GM10266 (cell line): ENCODE measurements at regions not wholly inside any gene's neighbourhood (a gene's known extent, or its start where the extent isn't known, plus 50 kb on each side); places are given as distances from the start of the nearest gene placed in this dataset.

Experiments used
- DNase-seq: peaks from one replicate; pipeline ENCODE4 v3.0.0; 2012; ENCODE audit errors: extremely low spot score
- TF ChIP-seq, protein P1 (sequence below): IDR thresholded peaks from 2 replicates; pipeline ENCODE4 v1.5.1; 2012; ENCODE audit warnings: mild to moderate bottlenecking, low read depth; ENCODE audit not compliant: control insufficient read depth, insufficient read depth; ENCODE audit errors: missing control alignments

DNA sequence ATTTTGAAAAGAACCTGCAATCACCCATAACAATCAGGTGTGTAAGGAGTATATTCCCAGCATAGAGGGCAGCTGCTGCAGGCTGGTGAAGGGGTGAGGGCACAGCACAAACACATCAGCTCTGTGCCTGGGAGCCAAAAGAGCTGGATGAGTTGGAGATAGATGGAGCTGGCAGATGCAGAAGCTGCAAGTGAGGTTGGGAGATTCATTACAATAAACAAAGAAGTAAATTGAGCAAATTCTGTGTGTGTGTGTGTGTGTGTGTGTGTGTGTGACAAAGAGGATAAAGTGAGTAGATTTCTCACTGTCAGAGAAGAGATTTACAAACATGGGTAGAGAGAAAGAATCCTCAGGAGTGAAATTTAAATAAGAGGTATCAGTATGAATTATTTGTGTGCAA, 994.7 kb downstream of the EPHA3 start:
- TF ChIP-seq, protein P1, sequence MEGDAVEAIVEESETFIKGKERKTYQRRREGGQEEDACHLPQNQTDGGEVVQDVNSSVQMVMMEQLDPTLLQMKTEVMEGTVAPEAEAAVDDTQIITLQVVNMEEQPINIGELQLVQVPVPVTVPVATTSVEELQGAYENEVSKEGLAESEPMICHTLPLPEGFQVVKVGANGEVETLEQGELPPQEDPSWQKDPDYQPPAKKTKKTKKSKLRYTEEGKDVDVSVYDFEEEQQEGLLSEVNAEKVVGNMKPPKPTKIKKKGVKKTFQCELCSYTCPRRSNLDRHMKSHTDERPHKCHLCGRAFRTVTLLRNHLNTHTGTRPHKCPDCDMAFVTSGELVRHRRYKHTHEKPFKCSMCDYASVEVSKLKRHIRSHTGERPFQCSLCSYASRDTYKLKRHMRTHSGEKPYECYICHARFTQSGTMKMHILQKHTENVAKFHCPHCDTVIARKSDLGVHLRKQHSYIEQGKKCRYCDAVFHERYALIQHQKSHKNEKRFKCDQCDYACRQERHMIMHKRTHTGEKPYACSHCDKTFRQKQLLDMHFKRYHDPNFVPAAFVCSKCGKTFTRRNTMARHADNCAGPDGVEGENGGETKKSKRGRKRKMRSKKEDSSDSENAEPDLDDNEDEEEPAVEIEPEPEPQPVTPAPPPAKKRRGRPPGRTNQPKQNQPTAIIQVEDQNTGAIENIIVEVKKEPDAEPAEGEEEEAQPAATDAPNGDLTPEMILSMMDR = no peak
- DNase-seq = no peak

DNA sequence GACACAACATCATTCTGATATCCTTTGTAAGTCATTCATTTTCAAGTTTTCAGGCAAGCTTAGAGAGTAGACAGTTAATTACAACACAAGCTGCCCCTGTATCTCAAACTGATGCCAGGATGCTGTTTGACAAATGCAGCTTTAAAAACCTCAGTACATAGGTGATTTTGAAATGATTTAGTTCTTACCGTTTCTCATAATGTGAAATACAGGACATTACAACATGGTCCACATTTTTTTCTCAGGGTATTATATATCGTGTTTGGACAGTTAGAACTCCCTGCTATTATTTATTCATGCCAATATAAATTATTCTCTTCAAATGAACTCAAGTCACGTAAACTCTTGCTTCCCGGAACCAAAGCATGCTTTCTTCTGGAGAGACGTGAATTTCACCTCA, 1013.9 kb downstream of the EPHA3 start:
- TF ChIP-seq, protein P1 = no peak
- no peak for DNase-seq

DNA sequence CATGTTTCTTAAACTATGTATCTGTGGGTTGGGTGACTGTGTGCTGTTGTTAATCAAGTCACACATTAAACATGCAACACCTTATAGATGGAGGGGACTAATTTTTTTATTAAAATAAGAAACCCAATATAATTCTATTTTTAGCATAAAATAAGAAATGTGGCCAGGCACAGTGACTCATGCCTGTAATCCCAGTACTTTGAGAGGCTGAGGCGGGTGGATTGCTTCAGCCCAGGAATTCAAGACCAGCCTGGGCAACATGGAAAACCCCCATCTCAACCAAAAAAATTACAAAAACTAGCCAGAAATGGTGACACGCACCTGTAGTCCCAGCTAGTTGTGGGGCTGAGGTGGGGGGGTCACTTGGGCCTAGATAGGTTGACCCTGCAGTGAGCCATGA, 1021.0 kb downstream of the EPHA3 start:
- no peak for DNase-seq
- TF ChIP-seq, protein P1 = no peak

DNA sequence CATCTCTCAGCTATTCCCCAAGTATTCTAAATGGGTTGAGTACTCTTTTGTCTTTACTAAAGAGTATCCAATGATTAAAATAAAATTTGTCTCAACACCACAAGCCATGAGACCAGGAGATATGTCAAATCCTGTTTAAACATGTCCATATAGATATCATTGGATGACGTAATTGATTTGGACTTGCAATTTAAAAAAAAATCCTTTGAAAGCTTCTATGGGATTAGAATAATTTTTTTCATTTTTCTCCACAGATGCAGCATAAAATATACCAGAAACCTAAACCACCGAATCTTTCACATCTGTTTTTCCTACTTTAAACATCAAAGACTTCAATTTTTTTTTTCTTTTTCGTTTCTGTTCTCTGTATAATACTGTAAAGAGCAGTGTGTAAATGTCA, 1022.3 kb downstream of the EPHA3 start:
- TF ChIP-seq, protein P1 = no peak
- DNase-seq = no peak

DNA sequence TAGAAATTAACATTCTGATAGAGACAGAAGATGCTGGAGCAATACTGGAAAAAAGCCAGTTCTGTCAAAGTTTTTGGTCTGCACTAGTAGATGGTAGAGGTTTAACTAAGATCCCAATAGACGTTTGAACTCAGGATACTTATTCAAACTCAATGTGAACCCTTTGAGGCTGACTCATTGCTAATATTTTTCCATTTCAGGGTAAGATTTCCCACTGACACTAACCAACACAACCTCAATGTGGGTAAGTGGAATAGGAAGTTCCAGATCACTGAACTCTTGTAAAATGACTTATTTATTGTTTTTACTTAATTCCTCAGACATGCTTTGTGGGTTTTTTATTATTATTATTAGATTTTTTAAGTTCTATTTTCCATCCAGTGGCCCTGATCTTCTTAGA, 1024.8 kb downstream of the EPHA3 start:
- TF ChIP-seq, protein P1 = no peak
- no peak for DNase-seq

DNA sequence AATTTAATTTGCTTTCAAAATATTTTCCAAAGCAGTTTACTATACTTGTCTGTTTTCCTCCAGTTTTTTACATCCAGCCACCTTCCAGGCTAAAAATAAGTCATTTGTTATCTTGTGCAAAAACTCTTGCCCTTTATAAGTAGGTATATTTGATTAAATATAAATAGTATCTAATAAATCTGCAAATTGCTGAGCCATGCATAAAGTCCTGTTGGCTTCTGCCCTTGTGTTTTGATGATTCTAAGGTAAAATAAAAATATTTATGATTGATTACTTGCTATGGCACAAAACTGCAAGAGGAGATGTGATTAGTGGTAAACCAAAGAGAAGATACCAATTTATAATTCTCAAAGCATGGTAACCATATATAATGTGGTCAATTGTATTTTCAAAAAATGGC, 1026.7 kb downstream of the EPHA3 start:
- TF ChIP-seq, protein P1 = no peak
- no peak for DNase-seq

DNA sequence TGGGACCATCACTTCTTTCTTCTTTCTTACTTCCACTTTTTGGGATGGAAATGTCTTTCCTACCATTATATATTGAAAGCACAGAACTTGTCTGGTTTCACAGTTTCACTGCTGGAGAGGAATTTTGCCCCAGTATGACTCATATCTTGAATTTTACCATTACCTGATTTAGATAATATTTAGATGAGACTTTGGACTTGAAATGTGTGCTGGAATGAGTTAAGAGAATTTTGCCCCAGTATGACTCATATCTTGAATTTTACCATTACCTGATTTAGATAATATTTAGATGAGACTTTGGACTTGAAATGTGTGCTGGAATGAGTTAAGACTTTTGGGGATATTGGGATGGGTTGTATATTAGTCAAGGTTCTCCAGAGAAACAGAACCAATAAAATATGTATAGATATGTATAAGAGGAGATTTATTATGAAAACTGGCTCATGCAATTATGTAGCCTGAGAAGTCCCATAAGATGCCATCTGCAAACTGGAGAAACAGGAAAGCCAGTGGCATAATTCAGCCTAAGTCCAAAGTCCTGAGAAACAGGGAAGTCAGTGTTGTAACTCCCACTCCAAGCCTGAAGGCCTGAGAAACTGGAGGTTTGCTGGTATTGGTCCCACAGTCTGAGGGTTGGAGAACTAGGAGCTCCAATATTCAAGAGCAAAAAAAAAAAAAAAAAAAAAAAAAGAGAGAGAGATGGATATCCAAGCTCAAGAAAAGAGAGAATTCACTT, 1029.2 kb downstream of the EPHA3 start:
- DNase-seq = no peak
- TF ChIP-seq, protein P1 = no peak
